A673 (cell line): ENCODE measurements at regions not wholly inside any gene's neighbourhood (a gene's known extent, or its start where the extent isn't known, plus 50 kb on each side); places are given as distances from the start of the nearest gene placed in this dataset.

Source experiments
- EZH2 ChIP-seq: fragments of 200-600 bp; sonication (generic); IDR thresholded peaks from 2 replicates; pipeline ENCODE4 v1.6.1; 2017; ENCODE audit warnings: borderline replicate concordance, low read depth, mild to moderate bottlenecking, mixed read lengths, antibody characterized with exemption, low read length; ENCODE audit not compliant: poor library complexity, severe bottlenecking
- TF ChIP-seq, protein P1 (sequence below): fragments of 300-800, 200-600 bp; sonication (generic); conservative IDR thresholded peaks from 2 replicates; pipeline ENCODE4 v1.5.1; 2017; ENCODE audit warnings: low read depth, mild to moderate bottlenecking, antibody characterized with exemption, low read length, moderate library complexity, mixed read lengths

DNA sequence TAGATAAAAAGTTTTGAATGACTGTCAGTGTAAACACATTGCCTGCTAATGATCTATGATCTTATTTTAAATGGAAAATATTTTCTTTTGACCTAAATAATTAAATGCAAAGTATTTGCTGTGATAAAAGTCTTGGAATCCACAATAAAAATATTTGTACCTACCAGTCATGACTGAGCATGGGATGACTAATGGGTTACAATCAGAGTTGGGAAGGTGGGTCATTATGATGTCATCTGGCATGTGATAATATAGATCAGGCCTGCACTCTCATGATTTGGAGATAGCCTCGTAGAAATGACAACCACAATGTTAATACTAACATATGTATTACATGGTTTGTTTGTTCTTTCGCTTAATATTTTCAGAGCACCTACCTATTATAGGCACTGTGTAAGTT lies 848.8 kb upstream of the KLHL29 start:
- TF ChIP-seq, protein P1, sequence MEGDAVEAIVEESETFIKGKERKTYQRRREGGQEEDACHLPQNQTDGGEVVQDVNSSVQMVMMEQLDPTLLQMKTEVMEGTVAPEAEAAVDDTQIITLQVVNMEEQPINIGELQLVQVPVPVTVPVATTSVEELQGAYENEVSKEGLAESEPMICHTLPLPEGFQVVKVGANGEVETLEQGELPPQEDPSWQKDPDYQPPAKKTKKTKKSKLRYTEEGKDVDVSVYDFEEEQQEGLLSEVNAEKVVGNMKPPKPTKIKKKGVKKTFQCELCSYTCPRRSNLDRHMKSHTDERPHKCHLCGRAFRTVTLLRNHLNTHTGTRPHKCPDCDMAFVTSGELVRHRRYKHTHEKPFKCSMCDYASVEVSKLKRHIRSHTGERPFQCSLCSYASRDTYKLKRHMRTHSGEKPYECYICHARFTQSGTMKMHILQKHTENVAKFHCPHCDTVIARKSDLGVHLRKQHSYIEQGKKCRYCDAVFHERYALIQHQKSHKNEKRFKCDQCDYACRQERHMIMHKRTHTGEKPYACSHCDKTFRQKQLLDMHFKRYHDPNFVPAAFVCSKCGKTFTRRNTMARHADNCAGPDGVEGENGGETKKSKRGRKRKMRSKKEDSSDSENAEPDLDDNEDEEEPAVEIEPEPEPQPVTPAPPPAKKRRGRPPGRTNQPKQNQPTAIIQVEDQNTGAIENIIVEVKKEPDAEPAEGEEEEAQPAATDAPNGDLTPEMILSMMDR: no peak
- TF ChIP-seq EZH2: no peak
